A549 (cell line): ENCODE measurements at regions not wholly inside any gene's neighbourhood (a gene's known extent, or its start where the extent isn't known, plus 50 kb on each side); places are given as distances from the start of the nearest gene placed in this dataset.

ENCODE experiments used
- ATAC-seq, 2 experiments: fragments of 200-7000 bp in 1 of 2; fragments of >200 bp in 1 of 2; cut with Nextera tagmentation in 1 of 2; cut with Tn5 transposase in 1 of 2; 3 replicates each; pipeline versions ENCODE4 v1.8.0 to v1.9.1; 2018 to 2020; ENCODE audit warnings: mild to moderate bottlenecking in 1 of 2, moderate library complexity in 1 of 2
- CTCF ChIA-PET: fragments of 300-600 bp; sonication (Branson Sonifier 250); formaldehyde crosslinking; extraction: SDS; loops from one replicate; lab custom pipeline; 2021; ENCODE audit warnings: antibody characterized with exemption, inconsistent platforms; lab: Yijun Ruan, JAX
- POLR2A ChIA-PET: fragments of 350-600 bp; formaldehyde crosslinking; extraction: SDS; loops from one replicate; lab custom pipeline; 2021; ENCODE audit warnings: antibody characterized with exemption, inconsistent platforms; lab: Yijun Ruan, JAX
- DNase-seq, 2 experiments: peaks; one replicate each; pipeline versions ENCODE4 v3.0.0 to v3.0.0-alpha.2; 2011 to 2016; ENCODE audit warnings: low read depth in 1 of 2, low spot score in 1 of 2
- FAIRE-seq: peaks from 2 replicates; lab custom pipeline; 2011; peaks lifted over from hg19 to GRCh38; lab: Jason Lieb, UNC
- H3K27ac ChIP-seq, 2 experiments: fragments of >200 bp; sonication (Bioruptor Twin); formaldehyde crosslinking; 3 replicates each; pipeline ENCODE4 v1.5.1; 2016 to 2017
- H3K4me1 ChIP-seq: fragments of >200 bp; sonication (Bioruptor Twin); formaldehyde crosslinking; 3 replicates; pipeline ENCODE4 v1.6.1; 2016
- H3K4me2 ChIP-seq: fragments of >200 bp; sonication (Bioruptor Twin); formaldehyde crosslinking; 3 replicates; pipeline ENCODE4 v1.6.1; 2016
- H3K4me3 ChIP-seq: fragments of >200 bp; sonication (Bioruptor Twin); formaldehyde crosslinking; 3 replicates; pipeline ENCODE4 v1.5.1; 2016
- H3K9me3 ChIP-seq: fragments of >200 bp; sonication (Bioruptor Twin); formaldehyde crosslinking; 3 replicates; pipeline ENCODE4 v1.6.1; 2016
- CBX2 ChIP-seq: fragments of 200-600 bp; sonication (generic); IDR thresholded peaks from 2 replicates; pipeline ENCODE4 v1.6.1; 2016; ENCODE audit warnings: low read depth, mild to moderate bottlenecking, borderline replicate concordance
- CEBPB ChIP-seq, 2 experiments: fragments of >200 bp in 1 of 2; sonication (Bioruptor Twin) in 1 of 2; formaldehyde crosslinking in 1 of 2; IDR thresholded peaks; 2 replicates each; pipeline ENCODE4 v1.6.1; 2012 to 2016
- CTCF ChIP-seq: fragments of >200 bp; sonication (Bioruptor Twin); formaldehyde crosslinking; IDR thresholded peaks from 3 replicates; pipeline ENCODE4 v1.5.1; 2016
- E2F6 ChIP-seq: IDR thresholded peaks from 2 replicates; pipeline ENCODE4 v1.6.1; 2012; ENCODE audit warnings: low read depth, borderline replicate concordance
- EHF ChIP-seq: fragments of 250-450 bp; sonication (Bioruptor Pico); IDR thresholded peaks from 2 replicates; pipeline ENCODE4 v1.5.0; 2020; ENCODE audit warnings: mild to moderate bottlenecking
- ELK1 ChIP-seq: fragments of 150-350 bp; IDR thresholded peaks from 2 replicates; pipeline ENCODE4 v1.6.1; 2014; ENCODE audit warnings: low read depth, mild to moderate bottlenecking, low read length
- EP300 ChIP-seq, 2 experiments: fragments of >200 bp; sonication (Bioruptor Twin); formaldehyde crosslinking; IDR thresholded peaks; 2 replicates in 1 of 2; 3 replicates in 1 of 2; pipeline ENCODE4 v1.6.1; 2016 to 2017
- FOSL2 ChIP-seq, 2 experiments: fragments of 450-650 bp in 1 of 2; fragments of >200 bp in 1 of 2; sonication (Bioruptor Twin) in 1 of 2; formaldehyde crosslinking; IDR thresholded peaks; 2 replicates each; pipeline versions ENCODE4 v1.5.0 to v1.6.1; 2016 to 2020; ENCODE audit warnings: mild to moderate bottlenecking in 1 of 2, moderate library complexity in 1 of 2
- FOXS1 ChIP-seq: fragments of 250-450 bp; sonication (Bioruptor Pico); IDR thresholded peaks from 2 replicates; pipeline ENCODE4 v1.5.0; 2020; ENCODE audit warnings: mild to moderate bottlenecking, moderate library complexity
- GATA3 ChIP-seq: IDR thresholded peaks from 2 replicates; pipeline ENCODE4 v1.6.1; 2012; ENCODE audit warnings: borderline replicate concordance
- HMGXB4 ChIP-seq: fragments of 250-450 bp; sonication (Bioruptor Pico); IDR thresholded peaks from 2 replicates; pipeline ENCODE4 v1.5.0; 2021; ENCODE audit warnings: mild to moderate bottlenecking, moderate library complexity, borderline replicate concordance
- HOXA7 ChIP-seq: fragments of 250-450 bp; sonication (Bioruptor Pico); IDR thresholded peaks from 2 replicates; pipeline ENCODE4 v1.5.0; 2020; ENCODE audit warnings: mild to moderate bottlenecking, moderate library complexity
- HOXB13 ChIP-seq: fragments of 250-450 bp; sonication (Bioruptor Pico); IDR thresholded peaks from 2 replicates; pipeline ENCODE4 v1.5.0; 2020; ENCODE audit warnings: low read depth, mild to moderate bottlenecking, moderate library complexity
- HOXB5 ChIP-seq: fragments of 250-450 bp; sonication (Bioruptor Pico); IDR thresholded peaks from 2 replicates; pipeline ENCODE4 v1.5.0; 2020; ENCODE audit warnings: mild to moderate bottlenecking, moderate library complexity
- KDM5A ChIP-seq: fragments of 200-600 bp; sonication (generic); IDR thresholded peaks from 2 replicates; pipeline ENCODE4 v1.6.1; 2016; ENCODE audit warnings: antibody characterized with exemption, mild to moderate bottlenecking
- MAZ ChIP-seq: fragments of 150-350 bp; IDR thresholded peaks from 2 replicates; pipeline ENCODE4 v1.6.1; 2014; ENCODE audit warnings: antibody characterized with exemption, low read depth, low read length, borderline replicate concordance
- MYC ChIP-seq: IDR thresholded peaks from 2 replicates; pipeline ENCODE4 v1.6.1; 2012; ENCODE audit warnings: mild to moderate bottlenecking, inconsistent platforms, low read length, improper control_type of control experiment, borderline replicate concordance
- POLR2A ChIP-seq: IDR thresholded peaks from 2 replicates; pipeline ENCODE4 v1.6.1; 2012; ENCODE audit warnings: mild to moderate bottlenecking, low read length
- POLR2AphosphoS2 ChIP-seq: conservative IDR thresholded peaks from 2 replicates; pipeline ENCODE4 v1.6.1; 2012; ENCODE audit warnings: low read length, improper control_type of control experiment, inconsistent platforms
- RAD21 ChIP-seq, 2 experiments: fragments of >200 bp in 1 of 2; sonication (Bioruptor Twin) in 1 of 2; formaldehyde crosslinking in 1 of 2; IDR thresholded peaks in 1 of 2; conservative IDR thresholded peaks in 1 of 2; 2 replicates in 1 of 2; 3 replicates in 1 of 2; pipeline ENCODE4 v1.6.1; 2012 to 2018; ENCODE audit warnings: inconsistent platforms in 1 of 2
- RARB ChIP-seq: fragments of 250-450 bp; sonication (Bioruptor Pico); IDR thresholded peaks from 2 replicates; pipeline ENCODE4 v1.8.0; 2021; ENCODE audit warnings: mild to moderate bottlenecking, moderate library complexity
- RFX5 ChIP-seq: fragments of 450-650 bp; IDR thresholded peaks from 2 replicates; pipeline ENCODE4 v1.7.1; 2014; ENCODE audit warnings: antibody characterized with exemption, mild to moderate bottlenecking, moderate library complexity
- SREBF2 ChIP-seq: fragments of 450-650 bp; IDR thresholded peaks from 2 replicates; pipeline ENCODE4 v1.6.1; 2014; ENCODE audit warnings: mild to moderate bottlenecking, moderate library complexity
- TP53 ChIP-seq: fragments of 250-450 bp; sonication (Bioruptor Pico); IDR thresholded peaks from 2 replicates; pipeline ENCODE4 v1.5.0; 2021; ENCODE audit warnings: mild to moderate bottlenecking, moderate library complexity
- USF2 ChIP-seq: fragments of 450-650 bp; IDR thresholded peaks from 2 replicates; pipeline ENCODE4 v1.6.1; 2014; ENCODE audit warnings: antibody characterized with exemption
- ZC3H11A ChIP-seq: fragments of 450-650 bp; IDR thresholded peaks from 2 replicates; pipeline ENCODE4 v1.6.1; 2014; ENCODE audit warnings: antibody characterized with exemption, mild to moderate bottlenecking
- ZFP36 ChIP-seq: fragments of 450-650 bp; IDR thresholded peaks from 2 replicates; pipeline ENCODE4 v1.6.1; 2014; ENCODE audit warnings: borderline replicate concordance; ENCODE audit not compliant: partially characterized antibody
- WGBS: methylation state at CpG from one replicate; pipeline ENCODE4 v1.1.6; 2017; ENCODE audit errors: missing lambda C conversion rate; 5-methylcytosine and 5-hydroxymethylcytosine counted together

GRCh38 chr2:126299469-126299976, 356.4 kb upstream of the GYPC start:
- no peak for ATAC-seq
- Histone ChIP-seq H3K9me3 (no peaks in the 10 kb centered on the region), H3K27ac (no peak overlapping the region), H3K4me2 (no peak overlapping the region), H3K4me3 (no peak overlapping the region), H3K4me1 (no peaks in the 10 kb centered on the region)
- POLR2A ChIA-PET: no interaction called here
- FAIRE-seq: no peak
- WGBS: 9% methylated on average over 2 of the region's 2 CpGs
- TF ChIP-seq GATA3 (no peak), HOXA7 (CRISPR knock-in tag) (no peak), ELK1 (no peak), HOXB5 (CRISPR knock-in tag) (no peak), CEBPB (IDR thresholded peaks at IDR 0.05) (no peak)
- DNase-seq: no peak
- CTCF ChIA-PET: no interaction called here

GRCh38 chr2:126300348-126300747, 355.6 kb upstream of the GYPC start:
- ATAC-seq: no peak
- WGBS: 3% methylated on average over 1 of the region's 1 CpG
- ChIA-PET POLR2A (no interaction called here), CTCF (no interaction called here)
- DNase-seq: no peak
- Histone ChIP-seq H3K27ac (no peak overlapping the region), H3K4me1 (no peaks in the 10 kb centered on the region), H3K4me3 (no peak overlapping the region), H3K4me2 (no peak overlapping the region), H3K9me3 (no peaks in the 10 kb centered on the region)
- TF ChIP-seq EHF (CRISPR knock-in tag) (no peak), ZC3H11A (no peak), MYC (no peak), FOXS1 (CRISPR knock-in tag) (no peak), RARB (CRISPR knock-in tag) (no peak), HMGXB4 (CRISPR knock-in tag) (no peak), ZFP36 (no peak), HOXB13 (CRISPR knock-in tag) (no peak), CTCF (no peak), CBX2 (no peak), MAZ (no peak), TP53 (CRISPR knock-in tag) (no peak), RFX5 (no peak)
- FAIRE-seq: no peak

GRCh38 chr2:126302043-126302442, 353.9 kb upstream of the GYPC start:
- POLR2A ChIA-PET: no interaction called here
- no peak for FAIRE-seq
- no peak for ATAC-seq
- H3K4me2 ChIP-seq: no peak overlapping the region
- 0% methylated on average over 3 of the region's 3 CpGs for WGBS
- H3K4me1 ChIP-seq: no peaks in the 10 kb centered on the region
- no peak for DNase-seq
- TF ChIP-seq KDM5A (no peak), GATA3 (no peak), MAZ (no peak), POLR2AphosphoS2 (no peak), ELK1 (no peak), MYC (no peak), RARB (CRISPR knock-in tag) (no peak), POLR2A (no peak), USF2 (no peak), FOSL2 (IDR thresholded peaks at IDR 0.05) (no peak), FOSL2 (CRISPR knock-in tag; IDR thresholded peaks at IDR 0.05) (no peak), E2F6 (no peak), RAD21 (conservative IDR thresholded peaks at IDR 0.05 in 1 of 2, IDR thresholded peaks at IDR 0.05 in 1 of 2) (no peak), TP53 (CRISPR knock-in tag) (no peak), SREBF2 (no peak), EP300 (IDR thresholded peaks at IDR 0.05) (no peak)
- TF ChIP-seq, all 56 proteins: peak for 0
- H3K9me3 ChIP-seq: no peaks in the 10 kb centered on the region
- CTCF ChIA-PET: no interaction called here
- H3K27ac ChIP-seq: no peak overlapping the region
- no peak overlapping the region for H3K4me3 ChIP-seq
